Epithelial cell of esophagus (primary cell): ENCODE measurements at regions not wholly inside any gene's neighbourhood (a gene's known extent, or its start where the extent isn't known, plus 50 kb on each side); places are given as distances from the start of the nearest gene placed in this dataset.
"Not testable (repeated sequence)": the region's sequence is repeated elsewhere in the genome, so short reads cannot be mapped to it uniquely, and the experiment has no call there.

Experiments
- DNase-seq: peaks from one replicate; pipeline ENCODE4 v3.0.0; 2010; ENCODE audit warnings: low read depth
- H3K4me3 ChIP-seq: 2 replicates; pipeline ENCODE4 v1.5.1; 2011; ENCODE audit warnings: mild to moderate bottlenecking, low read length, control low read depth
- TF ChIP-seq, protein P1 (sequence below): IDR thresholded peaks from 2 replicates; pipeline ENCODE4 v1.5.1; 2011; ENCODE audit warnings: low read depth, mild to moderate bottlenecking, low read length, control low read depth, inconsistent platforms; ENCODE audit not compliant: insufficient read depth; ENCODE audit errors: missing control alignments

DNA sequence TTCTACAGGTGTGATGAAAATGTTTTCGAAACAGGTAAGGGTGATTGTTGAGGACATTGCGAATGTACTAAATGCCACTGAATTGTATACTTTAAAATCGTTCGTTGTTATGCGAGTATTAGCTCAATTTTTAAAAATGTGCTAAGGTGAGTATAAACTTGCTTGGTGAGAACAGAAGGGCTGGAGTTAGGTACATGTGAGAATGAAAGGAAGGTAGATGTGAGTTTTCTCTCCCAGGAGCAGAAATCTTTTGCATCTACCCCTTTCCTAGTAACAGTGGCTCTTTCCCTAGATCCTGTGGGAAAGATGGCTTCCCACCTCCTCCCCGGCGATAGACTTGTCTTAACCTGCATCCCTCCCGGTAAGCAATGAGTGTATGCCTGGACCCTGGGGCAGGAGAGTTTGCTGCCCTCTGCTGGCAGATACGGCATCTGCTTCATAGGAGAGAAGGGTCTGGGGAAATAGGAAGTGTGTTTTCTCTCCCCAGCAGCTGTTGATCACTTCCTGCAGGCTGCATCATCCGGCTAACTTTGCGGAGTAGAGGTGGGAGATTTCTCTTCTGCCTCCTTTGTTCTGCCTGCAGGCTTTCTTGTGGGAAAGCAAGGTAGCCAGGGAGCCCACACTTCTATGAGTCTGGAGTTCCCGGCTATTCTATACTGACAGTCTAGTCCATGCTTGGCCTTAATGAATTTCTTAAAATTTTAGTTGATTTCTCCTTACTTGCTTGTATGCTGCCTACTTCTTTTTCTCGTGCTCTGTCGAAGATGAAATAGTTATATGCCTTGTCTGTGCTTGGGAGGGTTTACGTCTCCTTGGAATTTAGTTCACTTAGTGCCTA lies 373.3 kb upstream of the SEMA6A start:
- peak; percentile 88 for DNase-seq
- H3K4me3 ChIP-seq = no peak overlapping the region
- TF ChIP-seq, protein P1, sequence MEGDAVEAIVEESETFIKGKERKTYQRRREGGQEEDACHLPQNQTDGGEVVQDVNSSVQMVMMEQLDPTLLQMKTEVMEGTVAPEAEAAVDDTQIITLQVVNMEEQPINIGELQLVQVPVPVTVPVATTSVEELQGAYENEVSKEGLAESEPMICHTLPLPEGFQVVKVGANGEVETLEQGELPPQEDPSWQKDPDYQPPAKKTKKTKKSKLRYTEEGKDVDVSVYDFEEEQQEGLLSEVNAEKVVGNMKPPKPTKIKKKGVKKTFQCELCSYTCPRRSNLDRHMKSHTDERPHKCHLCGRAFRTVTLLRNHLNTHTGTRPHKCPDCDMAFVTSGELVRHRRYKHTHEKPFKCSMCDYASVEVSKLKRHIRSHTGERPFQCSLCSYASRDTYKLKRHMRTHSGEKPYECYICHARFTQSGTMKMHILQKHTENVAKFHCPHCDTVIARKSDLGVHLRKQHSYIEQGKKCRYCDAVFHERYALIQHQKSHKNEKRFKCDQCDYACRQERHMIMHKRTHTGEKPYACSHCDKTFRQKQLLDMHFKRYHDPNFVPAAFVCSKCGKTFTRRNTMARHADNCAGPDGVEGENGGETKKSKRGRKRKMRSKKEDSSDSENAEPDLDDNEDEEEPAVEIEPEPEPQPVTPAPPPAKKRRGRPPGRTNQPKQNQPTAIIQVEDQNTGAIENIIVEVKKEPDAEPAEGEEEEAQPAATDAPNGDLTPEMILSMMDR = peak; percentile 92

DNA sequence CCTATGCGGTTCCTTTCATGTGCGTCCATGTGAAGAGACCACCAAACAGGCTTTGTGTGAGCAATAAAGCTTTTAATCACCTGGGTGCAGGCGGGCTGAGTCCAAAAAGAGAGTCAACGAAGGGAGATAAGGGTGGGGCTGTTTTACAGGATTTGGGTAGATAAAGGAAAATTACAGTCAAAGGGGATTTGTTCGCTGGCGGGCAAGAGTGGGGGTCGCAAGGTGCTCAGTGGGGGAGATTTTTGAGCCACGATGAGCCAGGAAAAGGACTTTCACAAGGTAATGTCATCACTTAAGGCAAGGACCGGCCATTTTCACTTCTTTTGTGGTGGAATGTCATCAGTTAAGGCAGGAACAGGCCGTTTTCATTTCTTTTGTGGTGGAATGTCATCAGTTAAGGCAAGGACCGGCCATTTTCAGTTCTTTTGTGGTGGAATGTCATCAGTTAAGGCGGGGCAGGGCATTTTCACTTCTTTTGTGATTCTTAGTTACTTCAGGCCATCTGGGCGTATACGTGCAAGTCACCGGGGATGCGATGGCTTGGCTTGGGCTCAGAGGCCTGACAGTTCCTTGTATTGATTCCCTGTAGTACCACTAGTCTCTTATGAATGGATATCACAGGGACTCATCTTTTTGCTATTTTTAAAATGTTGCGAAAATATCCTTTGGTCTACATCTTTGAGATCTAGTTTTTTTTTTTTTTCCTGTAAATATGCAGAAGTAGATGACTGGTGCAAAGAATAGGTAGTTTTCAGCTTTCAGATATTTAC lies 371.2 kb upstream of the SEMA6A start:
- DNase-seq, H3K4me3 ChIP-seq: not testable (repeated sequence)

DNA sequence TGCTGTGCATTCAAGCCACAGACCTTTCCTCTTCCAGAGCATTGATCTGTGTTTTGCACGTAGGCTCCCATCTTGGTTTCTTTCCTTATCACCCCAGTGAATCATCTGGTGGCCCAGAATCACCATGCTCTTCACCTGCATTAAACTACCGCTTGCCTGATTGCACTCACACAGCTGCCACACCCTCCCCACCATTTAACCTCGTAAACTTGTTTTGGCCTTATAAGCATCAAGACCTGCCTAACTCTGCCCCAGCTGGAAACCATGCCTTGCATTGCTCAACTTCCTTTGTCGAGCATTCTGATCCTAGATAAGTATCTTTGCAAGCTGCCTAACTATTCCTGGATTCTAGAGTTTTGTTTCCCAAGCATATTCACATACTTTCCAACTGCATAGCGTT lies 369.6 kb upstream of the SEMA6A start:
- TF ChIP-seq, protein P1 = no peak
- no peak for DNase-seq
- no peak overlapping the region for H3K4me3 ChIP-seq

DNA sequence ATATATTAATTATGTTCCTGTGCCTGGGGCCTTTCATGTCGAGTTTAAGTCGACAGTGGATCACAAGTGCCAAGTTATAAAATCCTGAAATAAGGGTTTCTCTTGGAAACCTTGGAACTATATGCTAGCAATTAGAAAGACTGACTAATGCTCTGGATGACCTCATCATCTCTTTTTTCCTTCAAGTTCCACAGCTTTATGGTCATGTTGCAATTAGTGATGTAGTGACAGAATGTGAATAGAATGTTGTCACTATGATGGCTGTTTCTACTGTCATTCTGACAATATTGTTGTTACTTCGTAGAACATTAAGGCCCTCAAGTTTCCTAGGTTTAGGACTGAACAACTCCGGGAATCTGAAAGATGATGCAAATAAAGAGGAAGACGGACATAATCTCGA lies 368.0 kb upstream of the SEMA6A start:
- TF ChIP-seq, protein P1 = no peak
- H3K4me3 ChIP-seq = no peak overlapping the region
- DNase-seq = peak; percentile 22

DNA sequence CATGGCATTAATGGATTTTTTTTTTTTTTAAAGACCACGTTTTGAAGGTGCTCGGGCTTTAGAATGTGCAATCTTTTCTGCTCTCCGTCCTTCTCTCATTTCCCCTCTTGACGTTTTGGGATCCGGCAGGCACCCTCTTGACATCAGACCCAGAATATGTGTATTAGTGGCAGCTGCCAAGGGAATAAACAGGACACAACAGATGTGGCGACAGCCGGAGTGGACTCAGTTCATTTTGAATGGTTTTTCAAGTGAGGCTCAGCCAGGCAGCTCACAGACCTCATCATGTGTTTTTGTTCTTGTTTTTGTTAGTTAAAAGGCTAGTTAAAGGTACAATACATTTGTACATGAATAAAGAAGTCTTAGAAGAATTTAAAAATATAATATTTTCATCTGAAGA lies 365.0 kb upstream of the SEMA6A start:
- TF ChIP-seq, protein P1 = no peak
- no peak for DNase-seq
- no peak overlapping the region for H3K4me3 ChIP-seq

- no peak overlapping the region for H3K4me3 ChIP-seq
- DNase-seq = no peak
- TF ChIP-seq, protein P1 = no peak
Measured at GRCh38 chr5:116938488-116938887, 363.9 kb upstream of the SEMA6A start.

- TF ChIP-seq, protein P1 = no peak
- H3K4me3 ChIP-seq = no peak overlapping the region
- no peak for DNase-seq
Measured at GRCh38 chr5:116935561-116936162, 361.0 kb upstream of the SEMA6A start.
